Liver (tissue), 8 donors: ENCODE measurements at regions not wholly inside any gene's neighbourhood (a gene's known extent, or its start where the extent isn't known, plus 50 kb on each side); places are given as distances from the start of the nearest gene placed in this dataset.

Experiments used
- DNase-seq: peaks from one replicate; pipeline ENCODE4 v3.0.0-alpha.2; 2017; ENCODE audit warnings: low spot score
- H3K27ac ChIP-seq, 2 donors: one replicate each; pipeline ENCODE4 v1.7.0; 2013; ENCODE audit warnings: inconsistent platforms in 2 of 2, low read length in 2 of 2, control low read depth in 1 of 2, low read depth in 1 of 2, mild to moderate bottlenecking in 1 of 2
- H3K27me3 ChIP-seq, 4 donors: one replicate each; pipeline versions ENCODE4 v1.6.1 to v1.7.0; 2013; ENCODE audit warnings: low read length in 3 of 4, inconsistent platforms in 1 of 4, mild to moderate bottlenecking in 1 of 4, moderate library complexity in 1 of 4; ENCODE audit not compliant: control insufficient read depth in 4 of 4, insufficient read depth in 4 of 4
- H3K36me3 ChIP-seq, 4 donors: one replicate each; pipeline versions ENCODE4 v1.6.1 to v1.7.0; 2013; ENCODE audit warnings: low read length in 3 of 4, mild to moderate bottlenecking in 3 of 4, low read depth in 1 of 4, moderate library complexity in 1 of 4; ENCODE audit not compliant: control insufficient read depth in 4 of 4, insufficient read depth in 3 of 4
- H3K4me1 ChIP-seq, 4 donors: one replicate each; pipeline versions ENCODE4 v1.6.1 to v1.7.0; 2013; ENCODE audit warnings: low read length in 3 of 4, mild to moderate bottlenecking in 3 of 4, moderate library complexity in 1 of 4; ENCODE audit not compliant: control insufficient read depth in 4 of 4, insufficient read depth in 4 of 4
- H3K4me3 ChIP-seq, 3 donors: one replicate each; pipeline versions ENCODE4 v1.6.1 to v1.7.0; 2013; ENCODE audit warnings: low read length in 3 of 3, control low read depth in 1 of 3, low read depth in 1 of 3, mild to moderate bottlenecking in 1 of 3
- H3K9ac ChIP-seq, 2 donors: one replicate each; pipeline ENCODE4 v1.7.0; 2013; ENCODE audit warnings: low read length in 2 of 2, mild to moderate bottlenecking in 2 of 2, moderate library complexity in 2 of 2, control low read depth in 1 of 2, low read depth in 1 of 2
- H3K9me3 ChIP-seq, 4 donors: one replicate each; pipeline versions ENCODE4 v1.6.1 to v1.7.0; 2013; ENCODE audit warnings: low read length in 3 of 4; ENCODE audit not compliant: control insufficient read depth in 4 of 4
- CTCF ChIP-seq: fragments of 150-350 bp; IDR thresholded peaks from 2 replicates; pipeline ENCODE4 v1.5.1; 2017; ENCODE audit warnings: improper control_type of control experiment, low read depth, low read length; ENCODE audit not compliant: missing input control
- EGR1 ChIP-seq, 2 donors: IDR thresholded peaks; 2 replicates each; pipeline ENCODE4 v1.6.1; 2016 to 2018; ENCODE audit warnings: antibody characterized with exemption in 2 of 2, low read depth in 2 of 2
- FOXA1 ChIP-seq: IDR thresholded peaks from 2 replicates; pipeline ENCODE4 v1.6.1; 2016; ENCODE audit warnings: antibody characterized with exemption
- GABPA ChIP-seq, 2 donors: IDR thresholded peaks in 1 of 2; conservative IDR thresholded peaks in 1 of 2; 2 replicates each; pipeline ENCODE4 v1.6.1; 2016; ENCODE audit warnings: antibody characterized with exemption in 2 of 2, mild to moderate bottlenecking in 1 of 2, moderate library complexity in 1 of 2
- HNF4A ChIP-seq, 2 donors: conservative IDR thresholded peaks; 2 replicates each; pipeline ENCODE4 v1.6.1; 2016; ENCODE audit warnings: antibody characterized with exemption in 2 of 2, mild to moderate bottlenecking in 2 of 2
- HNF4G ChIP-seq: IDR thresholded peaks from 2 replicates; pipeline ENCODE4 v1.6.1; 2016; ENCODE audit warnings: antibody characterized with exemption
- JUND ChIP-seq, 2 donors: IDR thresholded peaks; 2 replicates each; pipeline ENCODE4 v1.6.1; 2016; ENCODE audit warnings: antibody characterized with exemption in 2 of 2
- MAX ChIP-seq: IDR thresholded peaks from 2 replicates; pipeline ENCODE4 v1.6.1; 2016; ENCODE audit warnings: antibody characterized with exemption
- NR2F2 ChIP-seq: IDR thresholded peaks from 2 replicates; pipeline ENCODE4 v1.6.1; 2016; ENCODE audit warnings: antibody characterized with exemption
- RAD21 ChIP-seq, 2 donors: IDR thresholded peaks; 2 replicates each; pipeline ENCODE4 v1.6.1; 2016; ENCODE audit warnings: antibody characterized with exemption in 2 of 2, mild to moderate bottlenecking in 2 of 2
- REST ChIP-seq: IDR thresholded peaks from 2 replicates; pipeline ENCODE4 v1.6.1; 2016; ENCODE audit warnings: antibody characterized with exemption, mild to moderate bottlenecking
- SP1 ChIP-seq: IDR thresholded peaks from 2 replicates; pipeline ENCODE4 v1.6.1; 2018; ENCODE audit warnings: antibody characterized with exemption, mild to moderate bottlenecking
- TAF1 ChIP-seq: conservative IDR thresholded peaks from 2 replicates; pipeline ENCODE4 v1.6.1; 2016; ENCODE audit warnings: antibody characterized with exemption, mild to moderate bottlenecking
- YY1 ChIP-seq: IDR thresholded peaks from 2 replicates; pipeline ENCODE4 v1.6.1; 2016; ENCODE audit warnings: antibody characterized with exemption, mild to moderate bottlenecking
- ZBTB33 ChIP-seq: IDR thresholded peaks from 2 replicates; pipeline ENCODE4 v1.6.1; 2016; ENCODE audit warnings: antibody characterized with exemption
- WGBS: extraction: QIAGEN DNeasy Blood & Tissue Kit; methylation state at CpG from one replicate; pipeline ENCODE4 v1.1.7; 2013; 5-methylcytosine and 5-hydroxymethylcytosine counted together
- donor health status: healthy.
- donor health status: healthy.
- donor health status: healthy.
- donor health status: healthy.
- donor health status: healthy.

- no peaks in the 10 kb centered on the region for H3K36me3 ChIP-seq
- 76% methylated on average over 3 of the region's 3 CpGs for WGBS
These were observed 67.5 kb downstream of the MIS18A start for GRCh38 chr21:32211306-32211705.

GRCh38 chr21:32209580-32209979, 69.3 kb downstream of the MIS18A start:
- no peak for DNase-seq
- no peak overlapping the region for H3K4me3 ChIP-seq
- 76% methylated on average over 4 of the region's 4 CpGs for WGBS
- peaks cover 0 to 2% (median 0%) of the 10 kb centered on the region in 4 donors for H3K9me3 ChIP-seq
- H3K27ac ChIP-seq: no peak overlapping the region
- H3K9ac ChIP-seq: no peak overlapping the region
- H3K36me3 ChIP-seq: no peaks in the 10 kb centered on the region
- H3K4me1 ChIP-seq: no peaks in the 10 kb centered on the region
- no peaks in the 10 kb centered on the region for H3K27me3 ChIP-seq
- TF ChIP-seq MAX: no peak
- no peak for TF ChIP-seq NR2F2
- no peak for TF ChIP-seq TAF1
- TF ChIP-seq ZBTB33: no peak
- no peak for TF ChIP-seq REST
- no peak for TF ChIP-seq CTCF
- TF ChIP-seq HNF4A (conservative IDR thresholded peaks at IDR 0.05): no peak
- no peak for TF ChIP-seq YY1
- no peak for TF ChIP-seq HNF4G
- TF ChIP-seq RAD21 (IDR thresholded peaks at IDR 0.05): no peak
- no peak for TF ChIP-seq FOXA1
- TF ChIP-seq JUND (IDR thresholded peaks at IDR 0.05): no peak
- no peak for TF ChIP-seq GABPA (IDR thresholded peaks at IDR 0.05 in 1 of 2, conservative IDR thresholded peaks at IDR 0.05 in 1 of 2)
- no peak for TF ChIP-seq EGR1 (IDR thresholded peaks at IDR 0.05; ENCODE audit: low read depth in 2 of 2)
- no peak for TF ChIP-seq SP1

More at GRCh38 chr21:32211306-32211705, 67.5 kb downstream of the MIS18A start:
- peaks cover 0 to 2% (median 0%) of the 10 kb centered on the region in 4 donors for H3K27me3 ChIP-seq
- no peak overlapping the region for H3K27ac ChIP-seq
- no peak for DNase-seq
- peaks cover 0 to 2% (median 0%) of the 10 kb centered on the region in 4 donors for H3K9me3 ChIP-seq
- no peak overlapping the region for H3K9ac ChIP-seq
- TF ChIP-seq ZBTB33: no peak
- TF ChIP-seq CTCF: no peak
- H3K4me1 ChIP-seq: no peaks in the 10 kb centered on the region
- no peak overlapping the region for H3K4me3 ChIP-seq
